ENCODE measurements at regions not wholly inside any gene's neighbourhood (a gene's known extent, or its start where the extent isn't known, plus 50 kb on each side); places are given as distances from the start of the nearest gene placed in this dataset.

DNA sequence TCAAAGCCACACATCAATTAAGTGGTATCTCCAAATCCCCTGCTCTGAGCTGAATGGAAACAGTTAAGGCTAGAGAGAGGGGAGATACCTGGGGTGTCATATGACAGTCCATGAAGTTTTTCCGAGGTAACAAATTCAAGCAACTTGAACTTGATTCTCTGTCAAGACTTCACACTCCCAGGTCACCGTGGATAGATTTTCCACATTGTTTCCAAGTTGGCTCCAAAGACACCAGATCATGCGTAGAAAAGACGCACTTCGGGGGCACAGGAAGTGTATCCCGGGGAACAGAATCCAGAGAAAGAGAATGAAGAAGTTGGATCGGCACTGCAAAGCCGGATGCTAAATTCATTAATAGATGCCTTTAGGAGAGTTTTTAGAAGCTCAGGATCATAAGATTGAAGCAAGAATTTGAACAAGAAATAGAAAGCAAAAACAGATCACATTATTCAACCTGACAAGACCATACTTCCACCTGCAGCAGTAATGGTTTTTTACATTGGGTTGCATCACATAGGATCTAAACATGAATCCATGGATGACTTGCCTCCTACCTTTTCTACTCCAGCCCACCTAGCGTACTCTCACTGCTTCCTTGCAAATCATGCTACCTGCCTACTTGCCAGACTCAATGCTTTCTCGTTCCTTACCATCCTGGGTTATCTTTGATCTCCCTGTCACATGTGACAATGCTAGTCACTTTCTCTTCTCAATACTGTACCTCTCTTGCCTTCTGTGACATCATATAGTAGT, 253.0 kb upstream of the ADAMTS9 start:
- TF ChIP-seq, protein P1, sequence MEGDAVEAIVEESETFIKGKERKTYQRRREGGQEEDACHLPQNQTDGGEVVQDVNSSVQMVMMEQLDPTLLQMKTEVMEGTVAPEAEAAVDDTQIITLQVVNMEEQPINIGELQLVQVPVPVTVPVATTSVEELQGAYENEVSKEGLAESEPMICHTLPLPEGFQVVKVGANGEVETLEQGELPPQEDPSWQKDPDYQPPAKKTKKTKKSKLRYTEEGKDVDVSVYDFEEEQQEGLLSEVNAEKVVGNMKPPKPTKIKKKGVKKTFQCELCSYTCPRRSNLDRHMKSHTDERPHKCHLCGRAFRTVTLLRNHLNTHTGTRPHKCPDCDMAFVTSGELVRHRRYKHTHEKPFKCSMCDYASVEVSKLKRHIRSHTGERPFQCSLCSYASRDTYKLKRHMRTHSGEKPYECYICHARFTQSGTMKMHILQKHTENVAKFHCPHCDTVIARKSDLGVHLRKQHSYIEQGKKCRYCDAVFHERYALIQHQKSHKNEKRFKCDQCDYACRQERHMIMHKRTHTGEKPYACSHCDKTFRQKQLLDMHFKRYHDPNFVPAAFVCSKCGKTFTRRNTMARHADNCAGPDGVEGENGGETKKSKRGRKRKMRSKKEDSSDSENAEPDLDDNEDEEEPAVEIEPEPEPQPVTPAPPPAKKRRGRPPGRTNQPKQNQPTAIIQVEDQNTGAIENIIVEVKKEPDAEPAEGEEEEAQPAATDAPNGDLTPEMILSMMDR (IDR thresholded peaks at IDR 0.05 in 2 of 3, conservative IDR thresholded peaks at IDR 0.05 in 1 of 3; ENCODE audit: borderline replicate concordance in 1 of 3, insufficient read depth in 1 of 3, low read depth in 2 of 3, low read length in 2 of 3) = no peak
- TF ChIP-seq POLR2A (IDR thresholded peaks at IDR 0.05; ENCODE audit: borderline replicate concordance, extremely low read depth, insufficient read depth, insufficient read length) (no peak), EZH2phosphoT487 (IDR thresholded peaks at IDR 0.05; ENCODE audit: borderline replicate concordance) (no peak), RAD21 (IDR thresholded peaks at IDR 0.05; ENCODE audit: low read depth) (no peak)
- TF ChIP-seq, protein P2, sequence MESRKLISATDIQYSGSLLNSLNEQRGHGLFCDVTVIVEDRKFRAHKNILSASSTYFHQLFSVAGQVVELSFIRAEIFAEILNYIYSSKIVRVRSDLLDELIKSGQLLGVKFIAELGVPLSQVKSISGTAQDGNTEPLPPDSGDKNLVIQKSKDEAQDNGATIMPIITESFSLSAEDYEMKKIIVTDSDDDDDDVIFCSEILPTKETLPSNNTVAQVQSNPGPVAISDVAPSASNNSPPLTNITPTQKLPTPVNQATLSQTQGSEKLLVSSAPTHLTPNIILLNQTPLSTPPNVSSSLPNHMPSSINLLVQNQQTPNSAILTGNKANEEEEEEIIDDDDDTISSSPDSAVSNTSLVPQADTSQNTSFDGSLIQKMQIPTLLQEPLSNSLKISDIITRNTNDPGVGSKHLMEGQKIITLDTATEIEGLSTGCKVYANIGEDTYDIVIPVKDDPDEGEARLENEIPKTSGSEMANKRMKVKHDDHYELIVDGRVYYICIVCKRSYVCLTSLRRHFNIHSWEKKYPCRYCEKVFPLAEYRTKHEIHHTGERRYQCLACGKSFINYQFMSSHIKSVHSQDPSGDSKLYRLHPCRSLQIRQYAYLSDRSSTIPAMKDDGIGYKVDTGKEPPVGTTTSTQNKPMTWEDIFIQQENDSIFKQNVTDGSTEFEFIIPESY (IDR thresholded peaks at IDR 0.05; ENCODE audit: extremely low read depth, insufficient replicate concordance, low read length) = no peak
